ENCODE measurements at regions not wholly inside any gene's neighbourhood (a gene's known extent, or its start where the extent isn't known, plus 50 kb on each side); places are given as distances from the start of the nearest gene placed in this dataset.

- TF ChIP-seq, protein P1, sequence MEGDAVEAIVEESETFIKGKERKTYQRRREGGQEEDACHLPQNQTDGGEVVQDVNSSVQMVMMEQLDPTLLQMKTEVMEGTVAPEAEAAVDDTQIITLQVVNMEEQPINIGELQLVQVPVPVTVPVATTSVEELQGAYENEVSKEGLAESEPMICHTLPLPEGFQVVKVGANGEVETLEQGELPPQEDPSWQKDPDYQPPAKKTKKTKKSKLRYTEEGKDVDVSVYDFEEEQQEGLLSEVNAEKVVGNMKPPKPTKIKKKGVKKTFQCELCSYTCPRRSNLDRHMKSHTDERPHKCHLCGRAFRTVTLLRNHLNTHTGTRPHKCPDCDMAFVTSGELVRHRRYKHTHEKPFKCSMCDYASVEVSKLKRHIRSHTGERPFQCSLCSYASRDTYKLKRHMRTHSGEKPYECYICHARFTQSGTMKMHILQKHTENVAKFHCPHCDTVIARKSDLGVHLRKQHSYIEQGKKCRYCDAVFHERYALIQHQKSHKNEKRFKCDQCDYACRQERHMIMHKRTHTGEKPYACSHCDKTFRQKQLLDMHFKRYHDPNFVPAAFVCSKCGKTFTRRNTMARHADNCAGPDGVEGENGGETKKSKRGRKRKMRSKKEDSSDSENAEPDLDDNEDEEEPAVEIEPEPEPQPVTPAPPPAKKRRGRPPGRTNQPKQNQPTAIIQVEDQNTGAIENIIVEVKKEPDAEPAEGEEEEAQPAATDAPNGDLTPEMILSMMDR (IDR thresholded peaks at IDR 0.05) = no peak
- no peak for TF ChIP-seq POLR2AphosphoS5 (IDR thresholded peaks at IDR 0.05; ENCODE audit: low read depth, low read length)
- TF ChIP-seq GATA2 (CRISPR knock-in tag; IDR thresholded peaks at IDR 0.05) = no peak
Observed at GRCh38 chr5:58037899-58038298, 422.0 kb downstream of the PLK2 start.
